Smooth muscle cell (in vitro differentiated cells): ENCODE measurements at regions not wholly inside any gene's neighbourhood (a gene's known extent, or its start where the extent isn't known, plus 50 kb on each side); places are given as distances from the start of the nearest gene placed in this dataset.

Experiments
- DNase-seq: peaks from one replicate; lab custom pipeline; 2025; ENCODE audit not compliant: unreplicated experiment; lab: John Stamatoyannopoulos, UW
- H2AFZ ChIP-seq: fragments of 200-600 bp; sonication (generic); 2 replicates; pipeline ENCODE4 v1.6.0; 2016; ENCODE audit warnings: antibody characterized with exemption, low read depth, mild to moderate bottlenecking
- H3F3A ChIP-seq: fragments of 200-600 bp; sonication (generic); 2 replicates; pipeline ENCODE4 v1.6.0; 2017; ENCODE audit warnings: antibody characterized with exemption, low read depth
- H3K27ac ChIP-seq: fragments of 200-600 bp; sonication (generic); 2 replicates; pipeline ENCODE4 v1.5.1; 2016; ENCODE audit warnings: low read depth, mild to moderate bottlenecking
- H3K27me3 ChIP-seq: fragments of 200-600 bp; sonication (generic); 2 replicates; pipeline ENCODE4 v1.6.1; 2016; ENCODE audit warnings: low read depth, mild to moderate bottlenecking
- H3K36me3 ChIP-seq: fragments of 200-600 bp; sonication (generic); 2 replicates; pipeline ENCODE4 v1.5.1; 2016; ENCODE audit warnings: low read depth
- H3K4me1 ChIP-seq: fragments of 200-600 bp; sonication (generic); 2 replicates; pipeline ENCODE4 v1.5.1; 2016; ENCODE audit warnings: low read depth
- H3K4me2 ChIP-seq: fragments of 200-600 bp; sonication (generic); 2 replicates; pipeline ENCODE4 v1.6.0; 2016; ENCODE audit warnings: mild to moderate bottlenecking
- H3K4me3 ChIP-seq: fragments of 200-600 bp; sonication (generic); 2 replicates; pipeline ENCODE4 v1.5.1; 2016; ENCODE audit warnings: mild to moderate bottlenecking
- H3K79me2 ChIP-seq: fragments of 200-600 bp; sonication (generic); 2 replicates; pipeline ENCODE4 v1.6.0; 2016; ENCODE audit warnings: low read depth, mild to moderate bottlenecking
- H3K9ac ChIP-seq: fragments of 200-600 bp; sonication (generic); 2 replicates; pipeline ENCODE4 v1.6.0; 2016; ENCODE audit warnings: low read depth
- H3K9me3 ChIP-seq: fragments of 200-600 bp; sonication (generic); replicated peaks from 2 replicates; pipeline ENCODE4 v1.5.1; 2016; ENCODE audit warnings: low read depth
- H4K20me1 ChIP-seq: fragments of 200-600 bp; sonication (generic); 2 replicates; pipeline ENCODE4 v1.6.0; 2016; ENCODE audit warnings: low read depth
- WGBS: methylation state at CpG from one replicate; pipeline ENCODE4 v1.1.7; 2016; ENCODE audit warnings: low lambda C conversion rate; 5-methylcytosine and 5-hydroxymethylcytosine counted together
- TF ChIP-seq, protein P1 (sequence below): fragments of 200-600 bp; sonication (generic); IDR thresholded peaks from 2 replicates; pipeline ENCODE4 v1.5.1; 2017; ENCODE audit warnings: borderline replicate concordance, mild to moderate bottlenecking, antibody characterized with exemption; ENCODE audit not compliant: insufficient read depth, poor library complexity, severe bottlenecking

DNA sequence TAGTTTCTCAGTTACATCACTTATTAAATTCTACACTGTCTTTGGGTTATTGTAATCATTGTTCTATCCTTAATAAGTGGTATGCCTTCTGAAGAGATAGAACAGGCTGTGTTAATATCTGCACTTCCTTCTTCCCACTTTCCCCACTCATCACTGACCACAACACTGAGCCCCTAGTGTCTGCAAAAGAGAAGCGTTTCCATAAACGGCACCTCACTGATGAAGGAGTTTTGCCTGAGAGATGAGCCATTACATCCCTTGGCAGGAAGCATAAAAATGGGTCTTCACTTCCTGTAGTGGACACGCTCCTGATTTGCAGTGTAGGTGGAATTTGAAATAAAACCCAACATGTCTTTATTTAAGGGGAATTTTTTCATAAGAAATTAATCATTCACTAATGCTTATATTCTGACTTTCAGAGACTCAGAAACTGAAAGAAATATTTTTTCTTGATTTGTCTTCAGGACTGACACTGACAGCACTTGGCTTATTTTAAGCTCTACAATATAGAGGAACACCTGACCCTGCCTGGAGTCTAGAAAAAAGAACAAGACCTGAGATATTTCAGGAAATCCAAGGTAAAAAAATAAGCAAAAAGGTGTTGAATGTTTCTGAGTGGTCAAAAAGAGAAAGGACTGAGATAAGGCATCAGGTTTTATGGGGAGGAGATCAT is 275.3 kb downstream of the RAD51AP2 start:
- Histone ChIP-seq H3K36me3 (no peaks in the 10 kb centered on the region), H3K9me3 (no peaks in the 10 kb centered on the region), H4K20me1 (no peaks in the 10 kb centered on the region), H2AFZ (no peak overlapping the region), H3K4me2 (no peak overlapping the region), H3K9ac (no peak overlapping the region), H3F3A (no peaks in the 10 kb centered on the region), H3K27me3 (no peaks in the 10 kb centered on the region), H3K27ac (no peak overlapping the region), H3K79me2 (no peaks in the 10 kb centered on the region), H3K4me3 (no peak overlapping the region), H3K4me1 (no peaks in the 10 kb centered on the region)
- TF ChIP-seq, protein P1, sequence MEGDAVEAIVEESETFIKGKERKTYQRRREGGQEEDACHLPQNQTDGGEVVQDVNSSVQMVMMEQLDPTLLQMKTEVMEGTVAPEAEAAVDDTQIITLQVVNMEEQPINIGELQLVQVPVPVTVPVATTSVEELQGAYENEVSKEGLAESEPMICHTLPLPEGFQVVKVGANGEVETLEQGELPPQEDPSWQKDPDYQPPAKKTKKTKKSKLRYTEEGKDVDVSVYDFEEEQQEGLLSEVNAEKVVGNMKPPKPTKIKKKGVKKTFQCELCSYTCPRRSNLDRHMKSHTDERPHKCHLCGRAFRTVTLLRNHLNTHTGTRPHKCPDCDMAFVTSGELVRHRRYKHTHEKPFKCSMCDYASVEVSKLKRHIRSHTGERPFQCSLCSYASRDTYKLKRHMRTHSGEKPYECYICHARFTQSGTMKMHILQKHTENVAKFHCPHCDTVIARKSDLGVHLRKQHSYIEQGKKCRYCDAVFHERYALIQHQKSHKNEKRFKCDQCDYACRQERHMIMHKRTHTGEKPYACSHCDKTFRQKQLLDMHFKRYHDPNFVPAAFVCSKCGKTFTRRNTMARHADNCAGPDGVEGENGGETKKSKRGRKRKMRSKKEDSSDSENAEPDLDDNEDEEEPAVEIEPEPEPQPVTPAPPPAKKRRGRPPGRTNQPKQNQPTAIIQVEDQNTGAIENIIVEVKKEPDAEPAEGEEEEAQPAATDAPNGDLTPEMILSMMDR, result no peak
- WGBS, result 73% methylated on average over 3 of the region's 3 CpGs
- DNase-seq, result no peak

DNA sequence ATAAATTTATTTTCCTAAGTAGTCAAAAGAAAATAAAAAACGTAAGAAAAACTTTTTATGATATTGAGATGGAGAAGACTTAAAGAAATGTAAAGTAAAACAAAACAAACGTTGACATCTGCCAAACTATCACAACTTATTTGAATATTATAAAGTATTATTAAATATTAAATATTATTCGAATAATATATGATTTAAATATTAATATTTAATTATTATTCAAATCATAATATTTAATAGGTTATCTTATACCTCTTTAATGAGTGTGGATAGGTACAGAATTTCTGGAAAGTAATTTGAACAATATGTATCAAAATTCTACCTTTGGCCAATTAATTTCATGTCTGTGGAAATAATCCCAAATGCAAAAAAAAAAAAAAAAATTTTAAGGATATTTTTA is 278.7 kb downstream of the RAD51AP2 start:
- H3F3A ChIP-seq, result no peaks in the 10 kb centered on the region
- H4K20me1 ChIP-seq, result no peaks in the 10 kb centered on the region
- DNase-seq, result no peak
- H3K9ac ChIP-seq, result no peak overlapping the region
- no peak overlapping the region for H3K4me3 ChIP-seq
- WGBS, result 74% methylated on average over 3 of the region's 3 CpGs
- TF ChIP-seq, protein P1, result no peak
- no peak overlapping the region for H2AFZ ChIP-seq
- H3K36me3 ChIP-seq, result no peaks in the 10 kb centered on the region
- no peak overlapping the region for H3K4me2 ChIP-seq
- no peaks in the 10 kb centered on the region for H3K27me3 ChIP-seq
- H3K9me3 ChIP-seq, result no peaks in the 10 kb centered on the region
- H3K27ac ChIP-seq, result no peak overlapping the region
- no peaks in the 10 kb centered on the region for H3K79me2 ChIP-seq
- no peaks in the 10 kb centered on the region for H3K4me1 ChIP-seq

GRCh38 chr2:17235167-17235566 is 283.1 kb downstream of the RAD51AP2 start:
- no peak overlapping the region for H3K9ac ChIP-seq
- H3K9me3 ChIP-seq, result no peaks in the 10 kb centered on the region
- TF ChIP-seq, protein P1, result no peak
- DNase-seq, result no peak
- H3K4me3 ChIP-seq, result no peak overlapping the region
- H3K4me1 ChIP-seq, result no peaks in the 10 kb centered on the region
- H3F3A ChIP-seq, result no peaks in the 10 kb centered on the region
- no peak overlapping the region for H2AFZ ChIP-seq
- no peaks in the 10 kb centered on the region for H3K79me2 ChIP-seq
- 80% methylated on average over 1 of the region's 1 CpG for WGBS
- H4K20me1 ChIP-seq, result no peaks in the 10 kb centered on the region
- no peak overlapping the region for H3K27ac ChIP-seq
- H3K36me3 ChIP-seq, result no peaks in the 10 kb centered on the region
- H3K27me3 ChIP-seq, result no peaks in the 10 kb centered on the region
- no peak overlapping the region for H3K4me2 ChIP-seq
